Inferior parietal cortex (tissue), 1 donor: ENCODE measurements at regions not wholly inside any gene's neighbourhood (a gene's known extent, or its start where the extent isn't known, plus 50 kb on each side); places are given as distances from the start of the nearest gene placed in this dataset.

Source experiments
- DNase-seq: peaks from one replicate; pipeline ENCODE4 v3.0.0-alpha.2; 2016; ENCODE audit errors: extremely low spot score

DNA sequence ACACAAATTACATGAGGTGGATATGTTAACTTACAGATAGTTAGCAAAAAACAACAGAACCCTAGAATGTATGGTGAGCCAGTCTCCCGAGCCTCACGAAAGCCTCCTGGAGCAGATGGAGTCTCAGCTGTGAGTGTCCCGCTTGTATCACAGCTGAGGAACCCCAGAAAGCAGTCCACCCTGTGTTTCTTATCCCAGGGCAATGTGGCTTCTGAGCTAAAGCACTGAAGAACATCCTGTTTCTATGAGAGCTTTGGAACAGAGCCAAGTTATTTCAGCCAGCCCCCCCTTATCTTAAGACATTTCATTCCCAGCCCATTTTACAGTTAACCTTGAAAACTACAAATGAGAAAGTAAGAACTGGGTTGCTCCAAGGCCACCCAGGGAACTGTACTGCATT lies 1220.9 kb upstream of the CDH6 start:
- no peak for DNase-seq

- no peak for DNase-seq
Observed at GRCh38 chr5:29963956-29964355, 1229.5 kb upstream of the CDH6 start.

GRCh38 chr5:29960323-29960722 lies 1233.2 kb upstream of the CDH6 start:
- DNase-seq: no peak

DNA sequence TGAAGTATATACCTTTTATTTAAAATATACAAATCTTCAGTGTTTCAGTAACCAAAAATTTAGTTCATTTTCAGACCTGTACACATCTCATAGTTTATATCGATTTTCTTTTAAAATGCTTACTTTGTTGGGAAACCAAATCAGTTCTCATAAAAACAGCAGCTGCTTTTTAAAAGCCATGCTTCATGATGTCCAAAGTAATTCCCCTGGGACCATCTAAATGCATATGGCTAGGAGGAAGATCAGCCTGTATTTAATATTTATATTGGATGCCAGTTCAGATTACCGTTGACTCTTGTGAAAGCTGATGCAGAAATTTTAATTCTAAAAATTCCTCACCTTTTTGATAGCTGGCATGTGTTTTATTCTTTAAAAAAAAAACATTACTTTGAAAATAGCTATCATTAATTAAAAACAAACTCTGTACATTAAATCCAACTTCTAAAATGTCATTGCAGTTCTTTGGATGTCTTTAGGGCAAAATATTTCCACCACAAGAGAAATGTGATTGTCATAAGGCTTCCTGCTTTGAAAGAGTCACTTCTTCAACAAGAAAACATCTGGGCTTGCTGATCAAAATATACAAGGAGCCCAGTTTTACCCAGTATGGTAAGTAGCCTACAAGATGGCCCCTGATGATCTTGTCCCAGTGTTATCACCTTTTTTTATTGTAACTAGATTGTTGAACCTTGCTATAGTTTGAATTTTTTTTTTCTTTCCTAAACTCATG lies 1242.9 kb upstream of the CDH6 start:
- no peak for DNase-seq

DNA sequence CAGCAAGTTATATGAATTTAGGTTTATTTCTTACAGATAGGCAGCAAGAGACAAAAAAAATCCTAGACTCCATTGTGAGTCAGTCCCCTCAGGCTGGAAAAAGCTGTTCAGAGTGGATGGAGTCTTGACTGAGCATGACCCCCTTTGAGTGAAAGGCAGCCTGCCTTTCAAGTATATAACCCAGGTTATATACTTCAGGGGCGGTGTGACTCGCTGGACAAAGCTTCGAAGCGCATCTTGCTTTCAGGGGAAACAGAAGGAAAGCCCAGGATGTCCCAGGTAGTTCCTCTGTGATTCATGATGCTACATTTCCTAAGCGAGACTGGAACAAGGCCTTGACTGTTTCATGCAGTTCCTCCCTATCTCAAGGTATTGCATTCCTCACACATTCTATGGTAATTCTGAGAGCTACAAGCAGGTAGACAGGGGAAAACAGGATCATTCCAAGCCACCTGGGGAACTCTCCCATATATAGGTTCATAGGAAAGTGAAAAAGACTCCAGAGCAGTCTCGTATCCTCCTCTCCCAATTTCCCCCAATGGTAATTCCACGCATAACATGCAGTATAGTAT lies 1244.1 kb upstream of the CDH6 start:
- DNase-seq: no peak

DNA sequence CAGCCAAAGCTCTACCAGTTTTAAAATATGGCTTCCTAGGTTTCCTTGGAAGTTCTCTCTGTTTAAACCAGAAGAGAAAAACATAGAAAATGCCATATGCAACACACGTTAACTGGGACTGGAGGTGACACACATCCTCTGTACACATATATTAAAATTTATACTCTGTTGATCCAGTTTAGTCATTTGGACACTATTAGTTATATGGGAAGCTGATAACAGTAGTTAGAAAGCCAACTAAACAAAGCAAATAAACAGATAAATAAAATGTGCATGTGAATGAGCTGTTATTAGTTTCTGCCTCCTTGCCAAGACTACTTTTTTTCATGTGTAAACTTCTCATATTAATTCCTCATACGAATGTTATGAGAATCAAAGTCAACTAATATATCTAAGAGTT lies 1249.2 kb upstream of the CDH6 start:
- no peak for DNase-seq

GRCh38 chr5:29942089-29942488 lies 1251.4 kb upstream of the CDH6 start:
- no peak for DNase-seq

DNA sequence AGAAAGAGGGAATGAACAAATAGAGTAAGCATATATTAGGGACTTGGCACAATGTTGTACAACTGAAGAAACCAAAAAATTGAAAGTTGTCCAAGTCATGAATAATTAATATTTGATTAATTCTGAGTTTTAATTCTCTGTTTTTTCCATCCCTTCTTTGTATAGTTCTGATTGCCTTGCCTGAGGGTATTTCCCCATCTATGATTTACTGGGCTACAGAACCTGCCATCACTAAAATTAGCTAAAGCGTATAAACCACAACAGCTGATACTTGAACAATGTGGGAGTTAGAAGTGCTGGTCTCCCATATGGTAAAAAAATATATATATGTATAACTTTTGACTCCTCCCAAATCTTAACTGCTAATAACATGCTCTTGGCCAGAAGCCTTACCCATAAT lies 1253.5 kb upstream of the CDH6 start:
- DNase-seq: no peak

DNA sequence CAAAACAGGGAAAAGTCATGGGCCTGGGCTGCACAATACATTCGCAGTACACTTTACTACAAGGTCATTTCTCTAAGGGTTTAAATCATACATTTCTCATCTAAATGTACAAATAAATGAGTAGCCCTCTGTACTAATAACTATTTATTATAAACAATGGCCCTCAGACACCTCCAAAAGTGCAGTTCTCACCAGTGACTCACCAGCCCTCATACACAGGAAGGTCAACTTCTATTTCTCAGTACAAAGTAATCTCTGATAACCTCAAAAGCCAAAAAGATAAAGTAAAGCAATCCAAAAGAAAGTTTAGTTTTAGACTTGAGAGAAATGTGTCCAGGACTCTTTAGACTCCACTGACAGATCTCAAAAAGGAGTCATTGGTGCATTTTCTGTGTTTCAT lies 1258.1 kb upstream of the CDH6 start:
- no peak for DNase-seq

DNA sequence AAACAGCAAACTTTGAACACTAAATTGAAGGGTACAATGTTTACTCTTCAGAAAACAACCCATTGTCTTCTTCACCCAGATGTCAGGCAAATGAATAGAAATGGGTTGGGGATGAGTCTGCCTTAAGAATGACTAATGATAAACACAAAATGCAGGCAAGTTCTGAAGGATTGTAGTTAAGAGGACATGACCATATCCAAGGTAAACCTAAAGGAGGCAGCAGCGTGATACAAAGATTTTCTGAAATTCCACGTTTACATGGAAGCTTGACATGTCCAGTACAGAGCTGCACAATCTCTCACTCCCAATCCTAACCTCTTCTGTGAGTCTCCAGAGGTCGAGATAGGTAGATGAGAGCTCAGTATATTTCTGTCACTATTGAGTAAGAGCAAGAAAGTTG lies 1263.2 kb upstream of the CDH6 start:
- DNase-seq: no peak

- DNase-seq: no peak
Observed at GRCh38 chr5:29924107-29924506, 1269.4 kb upstream of the CDH6 start.

GRCh38 chr5:29905626-29906353 lies 1287.7 kb upstream of the CDH6 start:
- no peak for DNase-seq

GRCh38 chr5:29902859-29903258 lies 1290.6 kb upstream of the CDH6 start:
- DNase-seq: no peak

GRCh38 chr5:29899583-29899982 lies 1293.9 kb upstream of the CDH6 start:
- no peak for DNase-seq

DNA sequence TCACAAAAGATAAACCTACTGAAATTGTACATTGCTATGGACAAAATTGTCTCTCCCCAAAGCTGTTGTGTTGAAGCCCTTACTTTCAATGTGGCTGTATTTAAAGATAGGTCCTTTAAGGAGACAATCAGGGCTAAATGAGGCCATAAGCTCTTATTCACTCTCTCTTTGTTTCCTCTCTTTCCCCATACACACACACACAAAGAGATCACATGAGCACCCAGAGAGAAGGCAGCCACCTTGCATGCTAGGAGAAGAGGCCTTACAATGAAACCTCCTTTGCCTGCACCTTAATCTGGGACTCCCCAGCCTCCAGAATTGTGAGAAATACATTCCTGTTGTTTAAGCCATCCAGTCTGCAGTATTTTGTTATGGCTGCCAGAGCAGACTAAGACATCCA lies 1295.6 kb upstream of the CDH6 start:
- DNase-seq: no peak

- no peak for DNase-seq
Observed at GRCh38 chr5:29896646-29897045, 1296.8 kb upstream of the CDH6 start.

GRCh38 chr5:29894668-29895067 lies 1298.8 kb upstream of the CDH6 start:
- DNase-seq: no peak

- no peak for DNase-seq
Observed at GRCh38 chr5:29889051-29889450, 1304.4 kb upstream of the CDH6 start.

GRCh38 chr5:29885595-29885994 lies 1307.9 kb upstream of the CDH6 start:
- DNase-seq: no peak

DNA sequence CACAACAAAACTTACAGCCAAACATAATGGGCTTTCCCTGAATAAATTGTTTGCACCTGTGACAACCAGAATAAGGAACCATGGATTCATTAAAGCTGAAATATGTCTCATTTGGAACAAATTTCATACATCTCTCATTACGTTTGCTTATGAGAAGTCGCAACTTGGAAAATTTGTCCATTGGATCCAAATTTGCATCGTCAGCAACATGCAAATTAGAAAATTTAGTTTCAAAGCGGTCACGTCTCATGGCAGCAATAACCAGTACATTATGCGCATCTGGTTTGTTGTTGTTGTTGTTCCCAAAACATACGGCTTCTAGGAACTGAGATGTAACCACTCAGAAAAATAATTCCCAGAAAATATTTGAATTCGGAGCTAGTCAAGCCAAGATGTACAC lies 1311.5 kb upstream of the CDH6 start:
- DNase-seq: no peak

DNA sequence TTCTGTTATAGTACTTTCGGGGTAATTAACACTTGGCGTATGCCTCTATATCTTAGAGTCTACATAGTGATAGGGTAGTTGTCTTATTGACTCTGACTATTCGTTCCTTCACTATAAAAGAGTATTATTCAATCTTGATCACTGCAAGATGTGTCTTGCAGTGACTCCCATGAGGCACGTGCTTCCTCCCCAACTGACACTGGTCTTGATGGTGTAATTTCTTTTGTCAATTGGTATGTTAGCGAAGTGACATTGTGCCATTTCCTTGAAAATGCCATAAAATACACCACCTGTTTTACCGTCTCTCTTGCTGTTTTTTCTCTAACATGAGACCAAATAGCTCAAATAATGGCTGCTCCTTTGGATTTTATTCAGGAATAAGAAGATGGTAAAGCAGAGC lies 1314.1 kb upstream of the CDH6 start:
- DNase-seq: no peak

GRCh38 chr5:29878599-29878998 lies 1314.9 kb upstream of the CDH6 start:
- DNase-seq: no peak

DNA sequence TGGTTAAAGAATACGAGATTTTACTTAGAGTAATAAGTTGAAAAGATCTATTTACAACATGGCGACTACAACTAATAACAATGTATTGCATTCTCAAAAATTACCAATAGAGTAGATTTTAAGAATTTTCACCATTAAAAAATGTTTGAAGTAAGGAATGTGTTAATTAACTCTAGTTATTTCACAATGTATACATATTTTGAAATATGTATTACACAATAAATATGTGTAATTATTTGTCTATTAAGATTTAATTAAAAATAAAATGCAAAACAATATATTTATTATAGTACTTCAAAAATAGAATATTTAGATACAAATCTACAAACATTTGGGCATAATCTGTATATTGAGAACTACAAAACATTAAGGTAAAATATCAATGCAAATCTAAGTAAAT lies 1326.3 kb upstream of the CDH6 start:
- DNase-seq: no peak
